ENCODE measurements at regions not wholly inside any gene's neighbourhood (a gene's known extent, or its start where the extent isn't known, plus 50 kb on each side); places are given as distances from the start of the nearest gene placed in this dataset.
A peak's percentile ranks its signal among the peaks of the same experiment; 100 is the strongest.

GRCh38 chr12:77299001-77299400 is 233.6 kb upstream of the E2F7 start:
- no peak for DNase-seq (ENCODE audit: low spot score)

- no peak for DNase-seq (ENCODE audit: low spot score)
Measured at GRCh38 chr12:77294016-77294415, 228.6 kb upstream of the E2F7 start.

DNA sequence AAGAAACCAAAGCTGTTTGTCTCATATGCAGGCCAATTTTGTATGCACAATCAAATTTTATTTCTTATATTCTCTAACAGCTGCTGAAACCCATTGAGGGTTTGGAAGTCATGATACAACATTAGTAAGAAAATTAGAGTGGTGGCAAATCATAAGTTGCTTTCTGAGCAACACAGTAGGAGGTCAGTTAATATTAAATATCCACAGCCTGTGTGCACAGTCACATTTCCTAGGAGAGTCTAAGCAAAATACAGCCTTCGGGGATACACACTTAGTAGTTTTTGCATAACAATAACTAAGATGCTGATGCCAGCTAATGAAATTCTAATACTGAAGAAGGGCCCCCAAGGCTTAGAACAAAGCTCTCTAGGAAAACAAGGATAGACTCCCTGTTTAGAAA is 209.6 kb upstream of the E2F7 start:
- no peak for DNase-seq (ENCODE audit: low spot score)

GRCh38 chr12:77273898-77274297 is 208.5 kb upstream of the E2F7 start:
- no peak for DNase-seq (ENCODE audit: low spot score)

GRCh38 chr12:77256956-77257355 is 191.6 kb upstream of the E2F7 start:
- no peak for DNase-seq (ENCODE audit: low spot score)

DNA sequence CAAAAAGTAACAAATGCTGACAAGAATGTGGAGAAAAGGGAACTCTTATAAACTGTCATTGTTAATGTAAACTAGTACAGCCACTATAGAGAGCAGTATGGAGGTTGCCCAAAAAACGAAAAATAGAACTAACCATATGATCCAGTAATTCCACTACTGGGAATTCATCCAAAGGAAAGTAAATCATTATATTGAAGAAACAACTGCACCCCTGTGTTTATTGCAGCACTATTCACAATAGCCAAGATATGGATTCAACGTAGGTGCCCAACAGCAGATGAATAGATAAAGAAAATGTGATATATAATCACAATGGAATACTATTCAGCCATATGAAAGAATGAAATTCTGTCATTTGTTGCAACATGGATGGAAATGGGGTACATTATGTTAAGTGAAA is 188.0 kb upstream of the E2F7 start:
- DNase-seq (ENCODE audit: low spot score), result no peak

DNA sequence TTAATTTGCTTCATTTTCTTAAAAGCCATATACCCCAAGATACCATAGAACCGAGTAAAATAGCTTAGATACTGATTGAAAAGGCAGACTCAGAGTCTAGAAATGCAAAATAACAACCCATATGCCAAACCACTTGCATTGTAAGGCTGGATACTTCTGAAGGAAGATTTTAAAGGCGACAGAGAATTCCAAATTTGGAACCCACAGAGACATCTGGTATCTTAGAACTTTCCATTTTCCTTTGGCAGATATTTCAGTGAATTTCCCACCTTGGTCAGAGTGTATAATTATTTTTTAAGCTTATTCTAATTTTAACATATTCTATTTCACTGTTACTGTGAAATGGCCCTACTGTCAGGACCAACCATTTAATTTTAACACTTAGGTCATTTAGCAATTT is 186.4 kb upstream of the E2F7 start:
- no peak for DNase-seq (ENCODE audit: low spot score)

- DNase-seq (ENCODE audit: low spot score), result no peak
Measured at GRCh38 chr12:77249892-77250291, 184.5 kb upstream of the E2F7 start.

DNA sequence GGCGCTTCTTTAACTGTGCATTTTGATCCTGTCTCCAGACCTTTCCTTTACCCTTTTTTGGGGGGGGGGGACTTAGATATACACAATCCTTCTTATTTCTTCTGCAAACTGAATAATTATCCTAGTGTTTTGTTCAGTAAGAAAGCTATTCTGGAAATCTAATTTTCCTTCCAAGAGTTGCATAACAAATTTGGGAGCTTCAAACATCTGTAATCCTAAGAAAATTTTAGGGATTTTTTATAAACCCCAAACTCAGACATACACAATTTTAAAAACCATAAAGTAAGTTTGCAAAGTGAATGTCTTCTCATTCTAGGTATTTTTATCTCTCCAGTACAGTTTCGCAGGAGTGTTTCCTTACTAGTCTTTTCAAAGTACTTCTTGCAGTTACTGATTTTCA is 182.7 kb upstream of the E2F7 start:
- no peak for DNase-seq (ENCODE audit: low spot score)

- no peak for DNase-seq (ENCODE audit: low spot score)
Measured at GRCh38 chr12:77247542-77247941, 182.2 kb upstream of the E2F7 start.

DNA sequence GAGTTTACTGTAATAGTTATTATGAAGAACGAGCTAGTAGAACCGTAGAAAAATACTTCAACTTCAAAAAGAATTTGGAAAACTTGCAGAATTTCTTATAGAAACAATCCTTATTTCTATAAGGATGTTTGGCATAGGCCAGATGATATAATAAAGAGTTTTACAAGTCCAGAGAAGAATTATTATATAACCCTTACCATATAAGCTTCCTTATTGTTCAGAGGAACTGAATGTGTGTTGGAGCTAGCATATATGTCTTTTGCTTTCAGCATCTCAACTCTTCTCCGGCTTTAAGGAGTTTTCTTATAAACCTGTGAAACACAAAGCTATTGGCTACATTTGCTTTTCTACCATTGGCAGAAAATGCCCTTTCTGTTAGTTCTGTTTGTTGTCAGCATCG is 178.0 kb upstream of the E2F7 start:
- no peak for DNase-seq (ENCODE audit: low spot score)

DNA sequence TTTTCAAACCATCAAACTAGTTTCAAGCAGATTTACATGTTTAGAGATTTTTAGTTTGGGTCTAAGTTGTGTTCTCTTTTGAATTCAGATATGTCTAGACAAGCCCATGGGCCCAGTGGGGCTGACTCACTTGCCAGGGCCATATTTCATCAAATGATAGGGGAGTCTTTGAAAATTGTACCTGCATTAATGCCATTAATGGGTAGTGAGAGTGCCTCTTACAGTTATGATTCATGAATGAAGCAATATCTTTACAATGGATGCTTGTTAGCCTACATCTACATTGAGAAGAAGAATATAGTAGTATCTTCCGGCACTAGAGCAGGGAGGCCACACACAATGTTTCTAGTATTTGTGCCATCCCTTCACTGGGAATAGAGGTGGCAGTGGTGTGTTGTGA is 174.2 kb upstream of the E2F7 start:
- no peak for DNase-seq (ENCODE audit: low spot score)

DNA sequence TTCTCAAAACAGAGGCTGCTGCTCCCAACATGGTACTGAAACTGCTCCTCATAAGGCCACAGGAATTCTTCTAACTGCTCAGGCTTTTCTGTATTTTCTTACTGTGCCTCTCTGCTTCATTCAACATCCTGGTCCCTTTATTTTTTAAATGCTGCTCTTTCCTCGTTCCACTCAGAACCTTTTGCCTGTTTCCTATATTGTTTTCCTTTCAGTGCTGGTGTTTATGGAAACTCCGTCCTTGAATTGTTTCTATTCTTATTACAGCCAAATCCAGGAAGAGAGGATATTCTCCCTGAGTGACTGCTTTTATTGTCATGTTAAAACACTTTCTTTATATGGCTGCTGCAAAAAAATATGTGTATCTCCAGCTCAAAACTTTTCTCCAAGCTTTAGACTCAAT is 173.0 kb upstream of the E2F7 start:
- DNase-seq (ENCODE audit: low spot score), result no peak

- no peak for DNase-seq (ENCODE audit: low spot score)
Measured at GRCh38 chr12:77237896-77238295, 172.5 kb upstream of the E2F7 start.

- DNase-seq (ENCODE audit: low spot score), result no peak
Measured at GRCh38 chr12:77236066-77236465, 170.7 kb upstream of the E2F7 start.

DNA sequence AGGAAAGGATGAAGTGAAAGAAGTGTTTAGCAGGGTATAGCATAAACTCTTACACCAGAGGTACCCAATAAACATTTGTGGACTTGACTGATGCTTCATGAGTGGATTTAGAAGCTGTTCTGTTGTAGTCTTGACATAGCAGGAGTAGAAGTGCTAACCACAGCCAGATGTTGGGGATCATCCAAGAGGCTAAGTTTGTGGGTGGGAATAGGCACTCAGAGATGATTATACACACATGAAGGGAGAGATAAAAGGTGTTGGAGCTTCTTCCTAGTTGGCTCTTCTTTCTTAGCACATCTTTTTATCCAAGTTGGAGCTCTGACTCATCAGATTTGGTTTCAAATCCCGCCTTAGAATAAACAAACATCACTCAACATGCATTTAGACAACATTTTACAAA is 166.7 kb upstream of the E2F7 start:
- DNase-seq (ENCODE audit: low spot score), result no peak

GRCh38 chr12:77231501-77231918 is 166.1 kb upstream of the E2F7 start:
- DNase-seq (ENCODE audit: low spot score), result no peak

DNA sequence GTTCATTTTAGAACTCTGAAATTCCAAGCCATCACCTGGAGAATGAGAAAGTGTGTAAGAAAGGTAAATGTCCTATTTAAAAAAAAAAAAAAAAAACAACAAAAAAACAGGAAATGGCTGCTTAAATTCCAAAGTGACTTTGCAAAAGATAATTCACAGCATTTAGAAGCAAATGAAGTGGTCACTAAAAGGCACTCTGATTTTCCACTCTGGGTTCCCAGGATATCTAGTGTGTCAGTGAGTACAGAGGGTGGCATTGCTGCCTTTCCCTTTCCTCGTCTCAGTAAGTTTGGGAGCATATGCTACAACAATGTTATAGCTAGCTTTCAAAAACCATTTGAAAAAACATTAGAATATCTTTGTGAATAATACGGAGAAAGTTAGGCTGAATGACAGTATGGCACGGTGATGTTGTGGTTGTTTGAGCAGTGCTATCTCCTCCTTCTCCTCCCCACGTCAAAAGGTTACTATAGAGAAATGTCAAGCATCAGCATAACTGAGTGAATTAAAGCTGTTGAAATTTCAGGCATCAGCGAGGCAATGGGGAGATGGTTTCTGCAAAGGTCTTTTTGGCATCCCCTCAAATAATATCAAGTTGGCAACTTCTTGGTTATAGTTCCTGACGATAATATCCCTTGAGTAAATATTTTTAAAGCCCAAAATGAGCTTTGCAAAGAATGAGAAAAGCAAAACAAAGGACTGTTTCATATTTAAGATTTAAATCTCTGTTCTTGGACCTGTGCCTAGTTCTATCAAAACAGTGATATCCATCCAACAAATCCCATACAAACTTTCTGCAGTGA is 164.5 kb upstream of the E2F7 start:
- no peak for DNase-seq (ENCODE audit: low spot score)

DNA sequence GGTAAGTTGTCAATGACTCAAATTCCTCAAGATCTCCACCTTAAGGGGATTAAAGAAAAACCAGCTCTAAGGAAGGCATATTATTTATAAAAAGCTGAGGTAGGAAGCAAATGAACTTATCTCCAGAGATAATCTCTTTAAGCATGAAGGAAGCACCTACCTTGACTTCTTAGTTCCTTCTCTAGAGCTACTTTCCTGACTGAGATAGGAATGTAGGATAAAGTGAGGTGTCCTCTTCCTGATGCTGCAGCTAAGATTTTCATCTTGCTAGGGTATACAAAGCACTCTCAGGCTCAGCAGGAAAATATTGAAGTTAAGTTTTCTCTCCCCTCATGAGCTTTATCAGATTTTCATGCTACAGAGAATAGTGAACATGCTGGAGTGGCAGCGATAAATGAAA is 163.0 kb upstream of the E2F7 start:
- no peak for DNase-seq (ENCODE audit: low spot score)

DNA sequence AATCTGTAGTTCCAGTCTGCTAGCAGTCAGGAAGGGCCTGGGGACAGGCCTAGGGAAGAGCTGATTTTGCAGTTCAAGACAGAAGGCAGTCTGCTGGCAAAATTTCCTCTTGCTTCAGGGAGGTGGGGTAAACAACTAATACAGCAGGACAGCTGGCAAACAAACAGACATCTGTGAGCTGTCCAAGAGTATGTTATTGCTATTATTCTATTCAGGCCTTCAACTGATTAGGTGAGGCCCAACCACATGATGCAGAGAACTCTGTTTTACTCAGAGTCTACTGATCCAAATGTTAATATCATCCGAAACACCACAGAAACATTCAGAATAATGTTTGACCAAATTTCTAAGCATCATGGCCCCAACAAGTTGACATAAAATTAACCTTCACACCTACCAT is 161.0 kb upstream of the E2F7 start:
- no peak for DNase-seq (ENCODE audit: low spot score)

- peak; percentile 19 for DNase-seq (ENCODE audit: low spot score)
Measured at GRCh38 chr12:77225373-77225772, 160.0 kb upstream of the E2F7 start.

- no peak for DNase-seq (ENCODE audit: low spot score)
Measured at GRCh38 chr12:77224346-77224745, 159.0 kb upstream of the E2F7 start.

GRCh38 chr12:77222336-77222735 is 157.0 kb upstream of the E2F7 start:
- no peak for DNase-seq (ENCODE audit: low spot score)

DNA sequence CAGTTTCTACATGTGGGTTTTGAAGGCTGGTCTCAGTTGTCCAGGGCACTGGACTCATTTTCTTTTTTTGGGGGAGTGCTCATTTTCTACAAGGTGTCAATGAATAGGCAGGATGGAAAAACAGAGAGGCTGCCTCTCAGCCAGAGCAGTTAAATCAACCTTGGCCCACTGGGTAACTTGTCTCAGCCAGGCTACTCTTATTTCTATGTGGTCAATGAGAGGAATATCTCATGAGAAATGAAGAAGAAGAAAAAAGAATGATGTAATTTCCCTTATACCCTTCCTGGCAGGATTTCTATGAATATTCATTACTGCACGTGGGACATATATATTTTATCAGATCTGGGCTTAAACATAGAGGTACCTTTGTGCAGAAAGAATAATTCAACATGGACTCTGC is 155.2 kb upstream of the E2F7 start:
- DNase-seq (ENCODE audit: low spot score), result no peak

DNA sequence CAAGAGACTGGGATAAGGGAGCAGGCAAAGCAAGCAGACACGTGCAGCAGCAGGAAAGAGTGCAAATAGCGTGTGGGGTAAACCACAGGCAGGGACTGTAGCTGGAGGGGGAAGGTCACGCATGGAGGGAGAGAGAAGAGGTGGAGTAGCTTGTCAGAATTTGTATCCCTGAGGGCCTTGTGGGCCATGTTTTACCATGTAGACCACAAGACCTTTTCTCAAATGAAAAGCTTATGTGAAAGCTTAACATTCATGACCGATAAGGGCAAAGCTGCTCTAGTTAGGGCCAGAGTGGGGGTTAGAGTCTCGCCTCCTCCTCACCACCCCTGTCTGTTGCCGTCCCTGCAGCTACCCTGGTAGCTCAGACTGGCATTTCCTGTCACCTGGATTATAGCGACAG is 152.9 kb upstream of the E2F7 start:
- no peak for DNase-seq (ENCODE audit: low spot score)

Measured in HuH-7.5 (cell line).